ENCODE measurements at regions not wholly inside any gene's neighbourhood (a gene's known extent, or its start where the extent isn't known, plus 50 kb on each side); places are given as distances from the start of the nearest gene placed in this dataset.

- no peak overlapping the region for H3K27ac Mint-ChIP-seq (ENCODE audit: unreplicated experiment)
- DNase-seq (ENCODE audit: low spot score) = no peak
- H3K36me3 Mint-ChIP-seq (ENCODE audit: low read depth) = peaks cover 51% of the 10 kb centered on the region
- no peaks in the 10 kb centered on the region for H3K4me1 Mint-ChIP-seq (ENCODE audit: low read depth)
- H3K9me3 Mint-ChIP-seq (ENCODE audit: low read depth) = no peaks in the 10 kb centered on the region
- H3K4me3 Mint-ChIP-seq (ENCODE audit: unreplicated experiment) = no peak overlapping the region
- no peak for TF ChIP-seq CTCF (IDR thresholded peaks at IDR 0.05)
- no peaks in the 10 kb centered on the region for H3K27me3 Mint-ChIP-seq (ENCODE audit: low read depth)
These were observed 126.2 kb downstream of the PTPRS start for GRCh38 chr19:5214371-5214770.

GRCh38 chr19:5213667-5214066 is 126.9 kb downstream of the PTPRS start:
- no peaks in the 10 kb centered on the region for H3K27me3 Mint-ChIP-seq (ENCODE audit: low read depth)

GRCh38 chr19:5212101-5212500 is 128.5 kb downstream of the PTPRS start:
- H3K9me3 Mint-ChIP-seq (ENCODE audit: low read depth) = no peaks in the 10 kb centered on the region
- no peak for DNase-seq (ENCODE audit: low spot score)

More at GRCh38 chr19:5213667-5214066, 126.9 kb downstream of the PTPRS start:
- no peak overlapping the region for H3K27ac Mint-ChIP-seq (ENCODE audit: unreplicated experiment)
- no peaks in the 10 kb centered on the region for H3K9me3 Mint-ChIP-seq (ENCODE audit: low read depth)
- peaks cover 47% of the 10 kb centered on the region for H3K36me3 Mint-ChIP-seq (ENCODE audit: low read depth)
- H3K4me1 Mint-ChIP-seq (ENCODE audit: low read depth) = no peaks in the 10 kb centered on the region
- no peak for TF ChIP-seq CTCF (IDR thresholded peaks at IDR 0.05)
- no peak for DNase-seq (ENCODE audit: low spot score)
- H3K4me3 Mint-ChIP-seq (ENCODE audit: unreplicated experiment) = no peak overlapping the region

GRCh38 chr19:5211217-5211822 is 129.3 kb downstream of the PTPRS start:
- no peak for DNase-seq (ENCODE audit: low spot score)
- H3K27ac Mint-ChIP-seq (ENCODE audit: unreplicated experiment) = no peak overlapping the region
- no peaks in the 10 kb centered on the region for H3K9me3 Mint-ChIP-seq (ENCODE audit: low read depth)
- H3K36me3 Mint-ChIP-seq (ENCODE audit: low read depth) = peaks cover 37% of the 10 kb centered on the region
- TF ChIP-seq CTCF (IDR thresholded peaks at IDR 0.05) = no peak
- H3K4me1 Mint-ChIP-seq (ENCODE audit: low read depth) = no peaks in the 10 kb centered on the region
- H3K27me3 Mint-ChIP-seq (ENCODE audit: low read depth) = no peaks in the 10 kb centered on the region
- no peak overlapping the region for H3K4me3 Mint-ChIP-seq (ENCODE audit: unreplicated experiment)

More at GRCh38 chr19:5212101-5212500, 128.5 kb downstream of the PTPRS start:
- Mint-ChIP-seq H3K4me1 (ENCODE audit: low read depth) (no peaks in the 10 kb centered on the region), H3K27me3 (ENCODE audit: low read depth) (no peaks in the 10 kb centered on the region), H3K36me3 (ENCODE audit: low read depth) (peaks cover 43% of the 10 kb centered on the region), H3K4me3 (ENCODE audit: unreplicated experiment) (no peak overlapping the region), H3K27ac (ENCODE audit: unreplicated experiment) (no peak overlapping the region)
- TF ChIP-seq CTCF (IDR thresholded peaks at IDR 0.05) = no peak

GRCh38 chr19:5210556-5210955 is 130.1 kb downstream of the PTPRS start:
- Mint-ChIP-seq H3K4me3 (ENCODE audit: unreplicated experiment) (no peak overlapping the region), H3K36me3 (ENCODE audit: low read depth) (peaks cover 34% of the 10 kb centered on the region), H3K27me3 (ENCODE audit: low read depth) (no peaks in the 10 kb centered on the region), H3K9me3 (ENCODE audit: low read depth) (no peaks in the 10 kb centered on the region), H3K4me1 (ENCODE audit: low read depth) (no peaks in the 10 kb centered on the region), H3K27ac (ENCODE audit: unreplicated experiment) (no peak overlapping the region)
- no peak for DNase-seq (ENCODE audit: low spot score)
- TF ChIP-seq CTCF (IDR thresholded peaks at IDR 0.05) = no peak
